Smooth muscle cell (in vitro differentiated cells): ENCODE measurements at regions not wholly inside any gene's neighbourhood (a gene's known extent, or its start where the extent isn't known, plus 50 kb on each side); places are given as distances from the start of the nearest gene placed in this dataset.

ENCODE experiments used
- DNase-seq: peaks from one replicate; lab custom pipeline; 2025; ENCODE audit not compliant: unreplicated experiment; lab: John Stamatoyannopoulos, UW
- H2AFZ ChIP-seq: fragments of 200-600 bp; sonication (generic); 2 replicates; pipeline ENCODE4 v1.6.0; 2016; ENCODE audit warnings: antibody characterized with exemption, low read depth, mild to moderate bottlenecking
- H3F3A ChIP-seq: fragments of 200-600 bp; sonication (generic); 2 replicates; pipeline ENCODE4 v1.6.0; 2017; ENCODE audit warnings: antibody characterized with exemption, low read depth
- H3K27ac ChIP-seq: fragments of 200-600 bp; sonication (generic); 2 replicates; pipeline ENCODE4 v1.5.1; 2016; ENCODE audit warnings: low read depth, mild to moderate bottlenecking
- H3K27me3 ChIP-seq: fragments of 200-600 bp; sonication (generic); 2 replicates; pipeline ENCODE4 v1.6.1; 2016; ENCODE audit warnings: low read depth, mild to moderate bottlenecking
- H3K36me3 ChIP-seq: fragments of 200-600 bp; sonication (generic); 2 replicates; pipeline ENCODE4 v1.5.1; 2016; ENCODE audit warnings: low read depth
- H3K4me1 ChIP-seq: fragments of 200-600 bp; sonication (generic); 2 replicates; pipeline ENCODE4 v1.5.1; 2016; ENCODE audit warnings: low read depth
- H3K4me2 ChIP-seq: fragments of 200-600 bp; sonication (generic); 2 replicates; pipeline ENCODE4 v1.6.0; 2016; ENCODE audit warnings: mild to moderate bottlenecking
- H3K4me3 ChIP-seq: fragments of 200-600 bp; sonication (generic); 2 replicates; pipeline ENCODE4 v1.5.1; 2016; ENCODE audit warnings: mild to moderate bottlenecking
- H3K79me2 ChIP-seq: fragments of 200-600 bp; sonication (generic); 2 replicates; pipeline ENCODE4 v1.6.0; 2016; ENCODE audit warnings: low read depth, mild to moderate bottlenecking
- H3K9ac ChIP-seq: fragments of 200-600 bp; sonication (generic); 2 replicates; pipeline ENCODE4 v1.6.0; 2016; ENCODE audit warnings: low read depth
- H3K9me3 ChIP-seq: fragments of 200-600 bp; sonication (generic); replicated peaks from 2 replicates; pipeline ENCODE4 v1.5.1; 2016; ENCODE audit warnings: low read depth
- H4K20me1 ChIP-seq: fragments of 200-600 bp; sonication (generic); 2 replicates; pipeline ENCODE4 v1.6.0; 2016; ENCODE audit warnings: low read depth
- WGBS: methylation state at CpG from one replicate; pipeline ENCODE4 v1.1.7; 2016; ENCODE audit warnings: low lambda C conversion rate; 5-methylcytosine and 5-hydroxymethylcytosine counted together
- TF ChIP-seq, protein P1 (sequence below): fragments of 200-600 bp; sonication (generic); IDR thresholded peaks from 2 replicates; pipeline ENCODE4 v1.5.1; 2017; ENCODE audit warnings: borderline replicate concordance, mild to moderate bottlenecking, antibody characterized with exemption; ENCODE audit not compliant: insufficient read depth, poor library complexity, severe bottlenecking

DNA sequence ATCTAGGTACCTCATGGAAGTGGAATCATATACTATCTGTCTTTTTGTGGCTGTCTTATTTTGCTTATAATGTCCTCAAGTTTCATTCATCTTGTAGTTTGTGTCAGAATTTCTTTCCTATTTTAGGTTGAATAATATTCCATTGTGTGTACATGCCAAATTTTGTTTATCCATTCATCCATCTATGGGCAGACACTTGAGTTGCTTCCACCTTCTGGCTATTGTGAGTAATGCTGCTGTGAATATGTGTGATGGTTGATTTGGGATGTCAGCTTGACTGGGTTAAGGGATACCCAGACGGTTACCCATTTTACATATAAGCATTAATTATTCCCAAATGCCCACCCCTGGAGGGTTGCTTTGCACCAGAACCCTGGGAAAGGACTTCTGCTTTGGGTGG is 477.5 kb downstream of the PTPRU start:
- Histone ChIP-seq H3K27me3 (no peaks in the 10 kb centered on the region), H2AFZ (no peak overlapping the region), H4K20me1 (no peaks in the 10 kb centered on the region), H3K4me3 (no peak overlapping the region), H3F3A (no peaks in the 10 kb centered on the region), H3K9me3 (no peaks in the 10 kb centered on the region), H3K27ac (no peak overlapping the region), H3K36me3 (no peaks in the 10 kb centered on the region), H3K79me2 (no peaks in the 10 kb centered on the region), H3K9ac (no peak overlapping the region), H3K4me2 (no peak overlapping the region), H3K4me1 (no peaks in the 10 kb centered on the region)
- DNase-seq = no peak
- 48% methylated on average over 1 of the region's 1 CpG for WGBS
- TF ChIP-seq, protein P1, sequence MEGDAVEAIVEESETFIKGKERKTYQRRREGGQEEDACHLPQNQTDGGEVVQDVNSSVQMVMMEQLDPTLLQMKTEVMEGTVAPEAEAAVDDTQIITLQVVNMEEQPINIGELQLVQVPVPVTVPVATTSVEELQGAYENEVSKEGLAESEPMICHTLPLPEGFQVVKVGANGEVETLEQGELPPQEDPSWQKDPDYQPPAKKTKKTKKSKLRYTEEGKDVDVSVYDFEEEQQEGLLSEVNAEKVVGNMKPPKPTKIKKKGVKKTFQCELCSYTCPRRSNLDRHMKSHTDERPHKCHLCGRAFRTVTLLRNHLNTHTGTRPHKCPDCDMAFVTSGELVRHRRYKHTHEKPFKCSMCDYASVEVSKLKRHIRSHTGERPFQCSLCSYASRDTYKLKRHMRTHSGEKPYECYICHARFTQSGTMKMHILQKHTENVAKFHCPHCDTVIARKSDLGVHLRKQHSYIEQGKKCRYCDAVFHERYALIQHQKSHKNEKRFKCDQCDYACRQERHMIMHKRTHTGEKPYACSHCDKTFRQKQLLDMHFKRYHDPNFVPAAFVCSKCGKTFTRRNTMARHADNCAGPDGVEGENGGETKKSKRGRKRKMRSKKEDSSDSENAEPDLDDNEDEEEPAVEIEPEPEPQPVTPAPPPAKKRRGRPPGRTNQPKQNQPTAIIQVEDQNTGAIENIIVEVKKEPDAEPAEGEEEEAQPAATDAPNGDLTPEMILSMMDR = no peak

- H3K4me3 ChIP-seq = no peak overlapping the region
- H3K36me3 ChIP-seq = no peaks in the 10 kb centered on the region
- no peak overlapping the region for H3K4me2 ChIP-seq
- H4K20me1 ChIP-seq = no peaks in the 10 kb centered on the region
- H3K79me2 ChIP-seq = no peaks in the 10 kb centered on the region
- no peak for DNase-seq
- no peaks in the 10 kb centered on the region for H3K27me3 ChIP-seq
- no peaks in the 10 kb centered on the region for H3K4me1 ChIP-seq
- WGBS = 88% methylated on average over 7 of the region's 7 CpGs
- TF ChIP-seq, protein P1 = no peak
- H2AFZ ChIP-seq = no peak overlapping the region
- no peaks in the 10 kb centered on the region for H3F3A ChIP-seq
- H3K9ac ChIP-seq = no peak overlapping the region
- H3K27ac ChIP-seq = no peak overlapping the region
- H3K9me3 ChIP-seq = no peaks in the 10 kb centered on the region
Observed at GRCh38 chr1:29712801-29713200, 476.5 kb downstream of the PTPRU start.

- H2AFZ ChIP-seq = no peak overlapping the region
- H3K27ac ChIP-seq = no peak overlapping the region
Observed at GRCh38 chr1:29712284-29712651, 475.9 kb downstream of the PTPRU start.

GRCh38 chr1:29711582-29712283 is 475.4 kb downstream of the PTPRU start:
- WGBS = 62% methylated on average over 7 of the region's 7 CpGs
- DNase-seq = no peak
- TF ChIP-seq, protein P1 = no peak
- H3K9me3 ChIP-seq = no peaks in the 10 kb centered on the region
- H3K4me1 ChIP-seq = no peaks in the 10 kb centered on the region
- H3K79me2 ChIP-seq = no peaks in the 10 kb centered on the region
- no peak overlapping the region for H3K4me3 ChIP-seq
- H2AFZ ChIP-seq = no peak overlapping the region
- H3K27ac ChIP-seq = no peak overlapping the region
- H4K20me1 ChIP-seq = no peaks in the 10 kb centered on the region
- H3F3A ChIP-seq = no peaks in the 10 kb centered on the region
- no peak overlapping the region for H3K4me2 ChIP-seq
- H3K27me3 ChIP-seq = no peaks in the 10 kb centered on the region
- H3K36me3 ChIP-seq = no peaks in the 10 kb centered on the region
- no peak overlapping the region for H3K9ac ChIP-seq

More at GRCh38 chr1:29712284-29712651, 475.9 kb downstream of the PTPRU start:
- no peak for DNase-seq
- Histone ChIP-seq H4K20me1 (no peaks in the 10 kb centered on the region), H3F3A (no peaks in the 10 kb centered on the region), H3K79me2 (no peaks in the 10 kb centered on the region), H3K9ac (no peak overlapping the region), H3K4me1 (no peaks in the 10 kb centered on the region), H3K9me3 (no peaks in the 10 kb centered on the region), H3K4me3 (no peak overlapping the region), H3K4me2 (no peak overlapping the region), H3K27me3 (no peaks in the 10 kb centered on the region), H3K36me3 (no peaks in the 10 kb centered on the region)
- 77% methylated on average over 4 of the region's 4 CpGs for WGBS
- TF ChIP-seq, protein P1 = no peak
